GM21447 (cell line): ENCODE measurements at regions not wholly inside any gene's neighbourhood (a gene's known extent, or its start where the extent isn't known, plus 50 kb on each side); places are given as distances from the start of the nearest gene placed in this dataset.
"Not testable (repeated sequence)": the region's sequence is repeated elsewhere in the genome, so short reads cannot be mapped to it uniquely, and the experiment has no call there.

Experiments
- ATAC-seq: cut with Tn5 transposase; IDR thresholded peaks from one replicate; pipeline ENCODE4 v1.9.1; 2021; ENCODE audit not compliant: unreplicated experiment

- ATAC-seq: no peak
Measured at GRCh38 chr3:144566320-144566719, 594.7 kb downstream of the DIPK2A start.

GRCh38 chr3:144569651-144570050 lies 598.0 kb downstream of the DIPK2A start:
- no peak for ATAC-seq

- no peak for ATAC-seq
Measured at GRCh38 chr3:144583871-144584270, 612.2 kb downstream of the DIPK2A start.

- ATAC-seq: no peak
Measured at GRCh38 chr3:144585408-144585807, 613.8 kb downstream of the DIPK2A start.

DNA sequence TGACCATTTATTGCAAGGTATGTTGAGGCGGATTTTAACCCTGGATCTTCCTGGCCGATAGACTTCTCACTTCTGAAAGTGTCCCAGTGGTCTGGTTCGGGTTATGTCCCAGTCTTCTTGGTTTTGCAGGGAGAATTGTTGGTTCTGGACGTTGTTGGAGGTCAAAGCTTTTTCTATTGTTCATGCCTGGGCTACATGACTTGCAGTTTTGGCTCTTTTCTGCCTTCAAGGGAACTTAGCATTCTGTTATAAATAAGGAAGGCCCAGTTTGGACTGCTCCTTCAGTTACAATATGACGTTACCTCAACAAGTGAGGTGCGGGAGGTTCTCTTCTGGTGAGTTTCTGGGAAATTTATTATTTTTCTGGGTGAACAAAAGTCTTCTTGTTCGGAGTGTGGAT lies 614.3 kb downstream of the DIPK2A start:
- no peak for ATAC-seq

DNA sequence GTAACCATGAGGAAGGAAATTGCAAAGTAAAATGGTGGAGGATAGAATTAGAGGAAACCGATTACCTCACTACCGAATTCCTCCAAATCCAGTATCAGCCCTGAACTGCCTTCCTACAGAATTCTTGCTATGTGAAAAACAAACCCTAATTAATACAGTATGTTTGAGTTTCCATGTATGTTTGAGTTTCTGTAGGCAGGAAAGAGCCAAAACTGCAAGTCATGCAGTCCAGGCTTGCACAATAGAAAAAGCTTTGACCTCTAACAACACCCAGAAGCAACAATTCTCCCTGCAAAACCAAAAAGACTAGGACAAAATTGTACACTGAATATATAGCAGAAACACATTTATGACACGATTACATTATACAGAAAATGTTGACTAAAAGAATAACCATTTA lies 614.8 kb downstream of the DIPK2A start:
- ATAC-seq: no peak

- no peak for ATAC-seq
Measured at GRCh38 chr3:144590854-144591253, 619.2 kb downstream of the DIPK2A start.

DNA sequence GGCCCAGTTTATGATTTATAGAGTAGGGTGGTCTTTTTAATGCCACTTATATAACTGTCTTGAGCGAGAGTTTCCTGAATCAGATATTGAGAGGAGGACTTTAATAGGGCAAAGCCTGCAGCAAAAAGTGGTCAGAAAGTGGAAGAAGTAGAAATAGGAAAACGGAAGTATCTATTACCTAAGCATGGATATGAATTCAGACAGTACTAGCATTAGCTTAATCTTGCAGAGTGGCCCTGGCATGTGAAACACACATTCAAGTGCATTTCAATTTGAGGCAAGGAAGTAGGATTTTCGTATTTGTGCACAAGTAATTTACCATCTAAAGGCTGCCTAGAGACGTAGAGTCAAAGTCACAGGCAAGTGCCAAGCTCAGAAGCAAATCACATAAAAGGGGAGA lies 622.3 kb downstream of the DIPK2A start:
- ATAC-seq: no peak

- not testable (repeated sequence) for ATAC-seq
Measured at GRCh38 chr3:144620236-144620635, 648.6 kb downstream of the DIPK2A start.

GRCh38 chr3:144622845-144623244 lies 651.2 kb downstream of the DIPK2A start:
- no peak for ATAC-seq

DNA sequence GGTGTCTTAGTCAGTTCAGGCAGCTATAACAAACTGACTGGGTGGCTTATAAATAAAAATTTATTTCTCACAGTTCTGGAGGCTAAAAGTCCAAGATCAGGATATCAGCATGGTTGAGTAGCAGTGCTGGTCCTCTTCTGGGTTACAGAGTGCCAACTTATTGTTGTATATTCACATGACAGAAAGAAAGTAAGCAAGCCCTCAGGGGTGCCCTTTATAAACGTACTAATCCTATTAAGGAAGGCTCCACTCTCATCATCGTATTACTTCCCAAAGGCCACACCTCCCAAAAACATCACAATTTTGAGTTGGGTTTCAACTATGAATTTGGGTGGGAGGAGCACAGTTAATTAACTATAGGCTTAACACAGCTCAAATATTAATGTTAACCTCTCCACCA lies 653.0 kb downstream of the DIPK2A start:
- no peak for ATAC-seq

GRCh38 chr3:144626835-144627234 lies 655.2 kb downstream of the DIPK2A start:
- ATAC-seq: no peak

DNA sequence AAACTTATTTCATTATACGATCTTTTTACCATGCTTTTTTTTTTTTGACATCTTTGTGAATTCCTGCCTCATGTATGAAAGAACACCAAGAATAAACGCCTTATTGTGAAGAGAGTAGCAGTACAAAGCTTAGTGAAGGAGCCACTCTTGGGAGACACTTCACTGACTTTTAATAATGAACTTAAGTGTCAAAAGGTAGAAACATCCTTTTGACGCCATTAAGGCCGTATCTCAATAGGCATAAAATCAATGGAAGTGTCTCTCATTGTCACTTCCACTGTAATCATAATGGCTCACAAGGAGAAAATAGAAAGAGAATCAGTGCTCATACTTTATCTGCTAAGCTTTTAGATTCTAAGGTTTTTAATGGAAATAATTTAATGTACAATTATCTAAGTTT lies 657.8 kb downstream of the DIPK2A start:
- ATAC-seq: no peak

- ATAC-seq: no peak
Measured at GRCh38 chr3:144636833-144637232, 665.2 kb downstream of the DIPK2A start.

GRCh38 chr3:144638009-144638408 lies 666.4 kb downstream of the DIPK2A start:
- ATAC-seq: no peak

DNA sequence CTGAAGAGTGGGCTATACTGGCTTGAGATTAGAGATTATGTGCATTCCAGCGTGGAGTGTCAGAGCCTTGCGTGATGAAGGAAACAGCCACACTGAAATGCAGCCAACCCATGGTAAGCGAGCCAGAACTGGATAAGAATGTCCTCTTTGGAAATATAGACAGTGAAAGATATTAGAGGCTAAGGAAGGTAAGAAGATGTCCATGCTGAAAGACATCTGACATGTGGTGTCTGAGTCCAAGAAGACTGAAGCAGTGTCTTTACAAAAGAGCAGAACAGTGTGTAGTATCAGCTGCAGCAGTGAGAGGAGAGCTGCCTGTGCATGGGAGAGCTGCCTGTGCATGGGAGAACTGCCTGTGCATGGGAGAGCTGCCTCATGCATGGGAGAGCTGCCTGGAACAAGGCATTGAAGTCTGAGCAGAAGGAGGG lies 672.2 kb downstream of the DIPK2A start:
- no peak for ATAC-seq

DNA sequence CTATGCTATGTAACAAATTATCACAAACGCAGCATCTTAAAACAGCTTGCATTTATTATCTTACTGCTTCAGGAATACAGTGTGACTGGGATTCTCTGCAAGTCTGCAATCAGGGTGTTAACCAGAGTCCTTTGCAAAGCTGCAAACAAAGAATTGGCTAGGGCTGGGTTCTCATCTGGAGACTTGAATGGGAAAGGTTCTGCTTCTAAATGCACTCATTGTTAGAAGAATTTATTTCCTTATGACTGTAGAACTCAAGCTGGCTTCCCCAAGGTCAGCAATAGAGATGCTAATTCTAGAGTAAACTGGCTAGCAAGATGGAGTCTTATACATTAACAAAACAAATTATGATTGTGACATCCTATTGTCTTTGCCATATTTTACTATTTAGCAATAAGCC lies 673.7 kb downstream of the DIPK2A start:
- ATAC-seq: no peak

- no peak for ATAC-seq
Measured at GRCh38 chr3:144650380-144650779, 678.8 kb downstream of the DIPK2A start.

- no peak for ATAC-seq
Measured at GRCh38 chr3:144652573-144652972, 681.0 kb downstream of the DIPK2A start.

- no peak for ATAC-seq
Measured at GRCh38 chr3:144655423-144655822, 683.8 kb downstream of the DIPK2A start.

- no peak for ATAC-seq
Measured at GRCh38 chr3:144660186-144660585, 688.6 kb downstream of the DIPK2A start.

DNA sequence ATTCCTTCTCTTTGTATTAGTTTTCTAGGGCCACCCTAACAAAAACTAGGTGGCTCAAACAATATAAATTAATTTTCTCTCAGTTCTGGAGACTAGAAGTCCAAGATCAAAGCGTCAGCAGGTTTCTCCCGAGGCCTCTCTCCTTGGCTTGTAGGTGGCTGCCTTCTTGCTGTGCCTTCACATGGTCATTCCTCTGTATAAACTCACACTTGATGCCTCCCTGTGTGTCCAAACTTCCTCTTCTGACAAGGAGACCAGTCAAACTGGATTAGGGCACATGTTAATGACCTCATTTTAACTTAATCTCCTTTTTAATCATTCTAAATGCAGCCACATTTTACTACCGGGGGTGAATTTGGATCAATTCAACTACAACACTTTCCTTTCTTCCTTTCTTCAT lies 691.1 kb downstream of the DIPK2A start:
- no peak for ATAC-seq

DNA sequence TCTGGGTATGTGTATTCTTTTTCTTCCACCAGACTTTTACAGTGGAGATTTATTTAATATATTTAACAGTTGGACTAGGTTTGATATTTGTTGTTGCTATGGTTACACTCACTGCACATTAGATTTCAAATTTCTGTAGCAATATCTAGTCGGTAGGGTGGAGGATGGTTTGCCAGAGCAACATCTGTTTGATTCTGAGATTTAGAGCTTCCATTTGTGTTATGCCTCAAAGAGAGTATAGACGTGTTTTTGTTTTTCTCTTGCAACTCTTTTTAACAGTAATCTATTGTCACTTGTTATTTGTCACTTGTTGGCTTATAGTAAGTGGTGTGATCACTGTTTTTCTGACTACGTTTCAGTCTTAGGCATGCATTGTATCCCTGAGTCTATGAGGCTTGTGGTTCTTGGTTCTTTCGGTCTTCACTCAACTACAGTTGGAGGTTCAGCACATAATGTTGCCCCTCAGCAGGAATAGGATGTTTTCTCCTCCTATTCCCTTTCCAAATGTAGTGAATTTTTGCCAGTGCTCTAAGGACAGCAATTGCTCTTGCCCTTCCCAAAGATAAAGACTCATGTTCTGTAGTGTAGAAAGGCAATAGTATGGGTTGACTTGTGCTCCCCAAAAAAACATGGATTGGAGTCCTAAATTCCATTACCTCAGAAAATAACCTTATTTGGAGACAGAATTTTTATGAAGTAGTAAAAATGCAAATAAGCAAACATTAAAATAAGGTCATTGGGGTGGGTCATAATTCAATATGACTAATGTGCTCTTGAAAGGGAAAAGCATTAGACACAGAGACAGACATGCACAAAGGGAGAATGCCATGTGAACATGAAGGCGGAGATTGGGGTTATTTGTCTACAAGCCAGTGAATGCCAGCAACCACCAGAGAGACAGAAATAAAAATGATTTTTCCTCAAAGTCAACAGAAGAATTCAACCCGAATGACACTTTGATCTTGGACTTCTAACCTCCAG lies 692.1 kb downstream of the DIPK2A start:
- no peak for ATAC-seq
